ENCODE measurements at regions not wholly inside any gene's neighbourhood (a gene's known extent, or its start where the extent isn't known, plus 50 kb on each side); places are given as distances from the start of the nearest gene placed in this dataset.
A peak's percentile ranks its signal among the peaks of the same experiment; 100 is the strongest.

GRCh38 chr2:191557841-191558240 lies 120.1 kb upstream of the NABP1 start:
- FAIRE-seq (no peak), DNase-seq (ENCODE audit: insufficient read length, low spot score) (no peak)
- TF ChIP-seq POLR2A (IDR thresholded peaks at IDR 0.05; ENCODE audit: low read depth, low read length) = no peak

GRCh38 chr2:191559569-191559968 lies 118.4 kb upstream of the NABP1 start:
- FAIRE-seq = no peak
- TF ChIP-seq POLR2A (IDR thresholded peaks at IDR 0.05; ENCODE audit: low read depth, low read length) = no peak
- no peak for DNase-seq (ENCODE audit: insufficient read length, low spot score)

DNA sequence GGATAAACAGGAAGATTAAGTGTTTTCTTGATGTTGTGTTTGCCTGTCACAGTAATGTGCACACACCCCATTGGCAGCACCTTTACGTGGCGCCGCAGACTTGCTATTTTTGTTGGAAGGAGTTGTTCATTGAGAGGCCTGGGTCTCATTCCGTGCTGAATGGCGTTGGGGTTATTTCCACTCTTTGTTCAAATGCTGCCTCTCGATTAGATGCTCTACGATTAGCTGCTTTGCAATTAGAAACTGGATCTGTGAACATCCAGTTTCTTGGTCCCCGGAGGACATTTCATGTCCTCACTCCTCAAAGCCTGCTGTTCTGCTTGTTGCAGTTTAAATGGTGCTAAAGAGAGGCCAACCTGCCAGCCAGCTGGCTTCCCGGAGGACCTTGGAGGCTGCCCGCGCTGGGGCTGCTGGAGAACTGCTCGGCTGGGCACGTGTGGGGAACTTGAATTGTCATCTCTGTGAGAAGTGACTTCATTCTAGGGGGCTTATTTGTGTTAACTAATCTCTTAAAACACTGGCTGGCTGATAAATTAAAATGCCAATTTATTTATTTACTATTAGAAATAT lies 117.4 kb upstream of the NABP1 start:
- no peak for DNase-seq (ENCODE audit: insufficient read length, low spot score)
- no peak for TF ChIP-seq POLR2A (IDR thresholded peaks at IDR 0.05; ENCODE audit: low read depth, low read length)
- FAIRE-seq = no peak

GRCh38 chr2:191565120-191565519 lies 112.8 kb upstream of the NABP1 start:
- DNase-seq (ENCODE audit: insufficient read length, low spot score) (no peak), FAIRE-seq (no peak)
- TF ChIP-seq POLR2A (IDR thresholded peaks at IDR 0.05; ENCODE audit: low read depth, low read length) = no peak

DNA sequence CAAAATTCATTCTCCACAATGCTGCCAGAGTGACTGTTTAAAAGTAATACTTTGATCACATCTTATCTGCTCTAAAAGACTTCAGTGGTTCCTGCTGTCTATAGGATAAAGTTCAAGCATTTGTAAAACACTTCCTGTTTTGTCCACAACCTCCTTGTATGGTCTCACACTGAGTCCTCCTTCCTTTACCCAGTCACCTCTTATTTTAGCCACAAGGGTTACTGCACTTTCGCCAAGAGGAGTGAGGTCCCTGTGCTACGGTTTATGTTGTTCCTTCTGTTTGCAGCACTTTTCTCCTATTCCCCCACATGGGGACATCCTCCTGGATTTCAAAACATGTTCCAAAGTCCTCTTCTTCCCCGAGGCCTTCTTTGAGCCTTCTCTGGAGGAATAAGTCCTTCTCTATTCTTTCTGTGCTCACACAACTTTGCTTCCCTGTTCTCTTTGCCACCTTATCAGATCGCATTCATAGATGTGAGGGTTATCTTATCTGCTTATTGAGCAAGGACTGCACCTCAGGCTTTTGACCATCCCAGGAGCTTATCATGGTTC lies 112.2 kb upstream of the NABP1 start:
- TF ChIP-seq POLR2A (IDR thresholded peaks at IDR 0.05; ENCODE audit: low read depth, low read length) = no peak
- no peak for DNase-seq (ENCODE audit: insufficient read length, low spot score)
- FAIRE-seq = no peak

DNA sequence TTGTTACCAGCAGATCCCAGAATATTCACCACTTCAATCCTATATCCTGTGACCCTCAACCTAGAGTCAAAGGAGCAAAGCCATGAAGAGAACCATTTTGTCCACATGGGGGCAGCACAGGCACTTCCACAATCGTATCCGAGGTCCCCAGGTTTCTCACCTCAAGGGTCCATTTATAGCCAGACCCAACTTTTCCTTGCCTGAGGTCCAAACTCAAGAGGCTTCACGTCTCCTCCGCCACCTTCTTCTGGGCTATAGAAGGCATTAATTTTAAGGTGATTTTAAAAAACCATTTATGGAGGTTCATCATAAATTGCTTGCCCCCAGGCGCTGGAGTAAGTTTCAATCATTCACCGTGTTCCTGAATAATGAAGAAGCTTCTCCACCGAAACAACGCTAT lies 111.6 kb upstream of the NABP1 start:
- DNase-seq (ENCODE audit: insufficient read length, low spot score) = peak; percentile 26
- FAIRE-seq = peak; percentile 93
- TF ChIP-seq POLR2A (IDR thresholded peaks at IDR 0.05; ENCODE audit: low read depth, low read length) = no peak

GRCh38 chr2:191567206-191567605 lies 110.7 kb upstream of the NABP1 start:
- no peak for TF ChIP-seq POLR2A (IDR thresholded peaks at IDR 0.05; ENCODE audit: low read depth, low read length)
- no peak for DNase-seq (ENCODE audit: insufficient read length, low spot score)
- FAIRE-seq = no peak

DNA sequence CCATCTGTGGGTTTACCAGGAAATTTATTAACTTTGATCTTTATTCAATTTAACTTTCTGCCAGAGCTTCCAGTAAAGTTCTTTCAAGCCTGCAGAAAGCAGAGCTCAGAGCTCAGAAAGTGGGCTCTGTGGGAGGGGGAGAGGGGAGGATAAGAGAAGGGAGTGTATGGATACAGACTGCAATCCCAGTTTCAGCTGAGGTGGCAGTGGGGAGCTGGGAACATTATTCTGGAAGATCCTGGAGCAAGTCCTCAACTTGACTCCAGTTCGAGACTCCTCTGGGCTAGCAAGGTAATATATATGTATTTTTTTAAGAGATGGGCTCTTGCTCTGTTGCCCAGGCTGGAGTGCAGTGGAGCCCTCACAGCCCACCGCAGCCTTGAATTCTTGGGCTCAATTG lies 108.9 kb upstream of the NABP1 start:
- no peak for DNase-seq (ENCODE audit: insufficient read length, low spot score)
- FAIRE-seq = no peak
- TF ChIP-seq POLR2A (IDR thresholded peaks at IDR 0.05; ENCODE audit: low read depth, low read length) = no peak

GRCh38 chr2:191571163-191571769 lies 106.7 kb upstream of the NABP1 start:
- FAIRE-seq = peak; percentile 91

GRCh38 chr2:191572319-191572718 lies 105.6 kb upstream of the NABP1 start:
- no peak for DNase-seq (ENCODE audit: insufficient read length, low spot score)
- TF ChIP-seq POLR2A (IDR thresholded peaks at IDR 0.05; ENCODE audit: low read depth, low read length) = no peak
- peak; percentile 45 for FAIRE-seq

More at GRCh38 chr2:191571163-191571769, 106.7 kb upstream of the NABP1 start:
- no peak for TF ChIP-seq POLR2A (IDR thresholded peaks at IDR 0.05; ENCODE audit: low read depth, low read length)
- no peak for DNase-seq (ENCODE audit: insufficient read length, low spot score)

- no peak for FAIRE-seq
- DNase-seq (ENCODE audit: insufficient read length, low spot score) = no peak
- no peak for TF ChIP-seq POLR2A (IDR thresholded peaks at IDR 0.05; ENCODE audit: low read depth, low read length)
Measured at GRCh38 chr2:191573216-191573615, 104.7 kb upstream of the NABP1 start.

DNA sequence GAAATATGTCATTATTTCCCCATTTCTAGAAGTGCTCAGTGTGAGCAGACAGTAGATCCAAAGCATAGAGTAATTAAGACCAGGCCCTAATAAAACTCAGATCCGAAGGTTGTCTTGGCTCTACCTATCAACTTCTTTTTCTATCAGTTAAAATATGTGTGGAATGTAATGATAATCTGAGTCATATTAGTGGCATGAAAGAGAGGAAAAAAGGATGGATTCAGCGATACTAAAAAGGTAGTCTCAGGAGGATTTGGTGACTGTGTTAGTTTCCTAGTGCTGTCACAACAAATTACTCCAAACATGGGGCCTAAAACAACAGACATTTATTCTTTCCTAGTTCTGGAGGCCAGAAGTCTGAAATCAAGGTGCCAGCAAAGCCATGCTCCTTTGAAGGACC lies 103.7 kb upstream of the NABP1 start:
- DNase-seq (ENCODE audit: insufficient read length, low spot score) = no peak
- FAIRE-seq = peak; percentile 78

GRCh38 chr2:191577605-191578004 lies 100.3 kb upstream of the NABP1 start:
- FAIRE-seq (no peak), DNase-seq (ENCODE audit: insufficient read length, low spot score) (no peak)
- TF ChIP-seq POLR2A (IDR thresholded peaks at IDR 0.05; ENCODE audit: low read depth, low read length) = no peak

More for the DNA sequence above, 103.7 kb upstream of the NABP1 start:
- no peak for TF ChIP-seq POLR2A (IDR thresholded peaks at IDR 0.05; ENCODE audit: low read depth, low read length)

- DNase-seq (ENCODE audit: insufficient read length, low spot score) (no peak), FAIRE-seq (no peak)
- TF ChIP-seq POLR2A (IDR thresholded peaks at IDR 0.05; ENCODE audit: low read depth, low read length) = no peak
Measured at GRCh38 chr2:191578031-191578430, 99.9 kb upstream of the NABP1 start.

DNA sequence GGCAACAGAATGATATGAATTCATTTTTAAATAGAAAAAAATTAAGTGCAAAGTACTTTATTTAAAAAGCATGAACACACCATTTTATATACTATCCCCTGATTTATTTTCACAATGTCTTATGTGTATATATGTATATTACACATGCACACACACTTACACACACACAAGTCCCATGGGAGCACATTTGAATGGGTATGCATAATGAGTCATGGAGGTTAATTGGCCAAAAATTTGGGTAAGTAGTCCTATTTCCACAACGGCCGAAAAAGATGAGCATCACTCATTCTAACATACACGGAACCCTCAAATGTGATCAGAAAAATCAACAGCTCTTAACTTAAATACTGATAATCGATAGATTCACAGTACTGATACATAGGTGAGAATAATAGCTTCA lies 97.4 kb upstream of the NABP1 start:
- no peak for FAIRE-seq

More for the DNA sequence above, 97.4 kb upstream of the NABP1 start:
- DNase-seq (ENCODE audit: insufficient read length, low spot score) = no peak
- TF ChIP-seq POLR2A (IDR thresholded peaks at IDR 0.05; ENCODE audit: low read depth, low read length) = no peak
